Spleen (tissue), 11 donors: ENCODE measurements at regions not wholly inside any gene's neighbourhood (a gene's known extent, or its start where the extent isn't known, plus 50 kb on each side); places are given as distances from the start of the nearest gene placed in this dataset.

Source experiments
- DNase-seq: peaks from one replicate; pipeline ENCODE4 v3.0.0-alpha.2; 2020
- H3K27ac ChIP-seq, 8 donors: fragments of 200-600 bp; sonication (generic) in 7 of 8; 1 replicate in 4 of 8; 2 replicates in 4 of 8; pipeline versions ENCODE4 v1.5.0 to v1.8.0; 2016 to 2021; ENCODE audit warnings: inconsistent platforms in 4 of 8, mild to moderate bottlenecking in 4 of 8, moderate library complexity in 1 of 8
- H3K27me3 ChIP-seq, 7 donors: fragments of 200-600 bp; sonication (generic) in 6 of 7; replicated peaks in 1 of 7; 1 replicate in 4 of 7; 2 replicates in 3 of 7; pipeline versions ENCODE4 v1.5.0 to v1.8.0; 2016 to 2021; ENCODE audit warnings: inconsistent platforms in 3 of 7, mild to moderate bottlenecking in 1 of 7
- H3K36me3 ChIP-seq, 6 donors: fragments of 200-600 bp; sonication (generic) in 5 of 6; 1 replicate in 4 of 6; 2 replicates in 2 of 6; pipeline versions ENCODE4 v1.5.0 to v1.8.0; 2016 to 2021; ENCODE audit warnings: inconsistent platforms in 2 of 6
- H3K4me1 ChIP-seq, 6 donors: fragments of 200-600 bp; sonication (generic) in 5 of 6; 1 replicate in 3 of 6; 2 replicates in 3 of 6; pipeline versions ENCODE4 v1.5.0 to v1.8.0; 2016 to 2021; ENCODE audit warnings: inconsistent platforms in 3 of 6
- H3K4me3 ChIP-seq, 8 donors: fragments of 200-600 bp; sonication (generic) in 7 of 8; 1 replicate in 4 of 8; 2 replicates in 4 of 8; pipeline versions ENCODE4 v1.5.0 to v1.8.0; 2016 to 2021; ENCODE audit warnings: inconsistent platforms in 4 of 8, mild to moderate bottlenecking in 4 of 8, moderate library complexity in 2 of 8
- H3K9me3 ChIP-seq, 8 donors: fragments of 200-600 bp; sonication (generic) in 7 of 8; 1 replicate in 4 of 8; 2 replicates in 4 of 8; pipeline versions ENCODE4 v1.5.0 to v1.8.0; 2016 to 2021; ENCODE audit warnings: inconsistent platforms in 4 of 8
- CTCF ChIP-seq, 11 experiments: fragments of 200-600 bp in 7 of 11; fragments of 450-650 bp in 4 of 11; sonication (generic) in 4 of 11; IDR thresholded peaks in 8 of 11; conservative IDR thresholded peaks in 3 of 11; 1 replicate in 7 of 11; 2 replicates in 4 of 11; pipeline versions ENCODE4 v1.4.0 to v1.8.0; 2016 to 2021; ENCODE audit warnings: antibody characterized with exemption in 11 of 11, inconsistent platforms in 4 of 11, mild to moderate bottlenecking in 1 of 11
- POLR2A ChIP-seq, 3 donors: fragments of 450-650 bp; IDR thresholded peaks; one replicate each; pipeline ENCODE4 v1.5.1; 2017; ENCODE audit warnings: antibody characterized with exemption in 3 of 3, mild to moderate bottlenecking in 1 of 3
- POLR2AphosphoS5 ChIP-seq, 3 donors: sonication (generic); formaldehyde crosslinking; IDR thresholded peaks; one replicate each; pipeline ENCODE4 v1.5.1; 2017; ENCODE audit warnings: antibody characterized with exemption in 3 of 3
- WGBS, 5 donors: extraction: QIAGEN DNeasy Blood & Tissue Kit in 3 of 5; methylation state at CpG; one replicate each; pipeline versions ENCODE4 v1.1.5 to v1.1.7; 2013 to 2018; 5-methylcytosine and 5-hydroxymethylcytosine counted together
- intact Hi-C: fragments of 100-400 bp; cut with DNase I; formaldehyde crosslinking; loops from one replicate; pipeline ENCODE4 v1.15.0; 2023; ENCODE audit warnings: low total_unique reads
- donor health status: healthy with polysubstance abuse.
- donor health status: DM: no; HTN: no; CAD: no; lungs with moderate emphysema.
- donor health status: DM: no; HTN: no; CAD: no.
- donor health status: Bipolar disorder and iron deficiency.
- donor health status: healthy.
- donor health status: DM: no; HTN: no; CAD: no.
- donor health status: DM: yes; HTN: yes; CAD: no.

GRCh38 chr2:174660984-174661675 is 63.5 kb upstream of the WIPF1 start:
- DNase-seq, result no peak
- H3K27ac ChIP-seq, result no peak overlapping the region
- H3K9me3 ChIP-seq, result peaks cover 0 to 2% (median under 1%) of the 10 kb centered on the region in 8 donors
- H3K27me3 ChIP-seq, result no peaks in the 10 kb centered on the region
- peaks cover 0 to 5% (median 0%) of the 10 kb centered on the region in 6 donors for H3K36me3 ChIP-seq
- WGBS, 5 donors, result 84 to 93% (median 90%) methylated on average over 8 to 9 of the region's 9 CpGs
- peaks cover 0 to 66% (median 29%) of the 10 kb centered on the region in 6 donors for H3K4me1 ChIP-seq
- intact Hi-C loops, result no loop called here
- TF ChIP-seq POLR2A (IDR thresholded peaks at IDR 0.05) (no peak), POLR2AphosphoS5 (IDR thresholded peaks at IDR 0.05) (no peak), CTCF (IDR thresholded peaks at IDR 0.05 in 8 of 11, conservative IDR thresholded peaks at IDR 0.05 in 3 of 11) (no peak)
- H3K4me3 ChIP-seq, result no peak overlapping the region

GRCh38 chr2:174659069-174659900 is 61.7 kb upstream of the WIPF1 start:
- Histone ChIP-seq H3K4me1 (peaks cover 0 to 48% (median 20%) of the 10 kb centered on the region in 6 donors), H3K27ac (no peak overlapping the region), H3K27me3 (no peaks in the 10 kb centered on the region), H3K4me3 (no peak overlapping the region), H3K9me3 (peaks cover 0 to 8% (median 4%) of the 10 kb centered on the region in 8 donors), H3K36me3 (peaks cover 0 to 9% (median 0%) of the 10 kb centered on the region in 6 donors)
- intact Hi-C loops, result no loop called here
- 70 to 78% (median 75%) methylated on average over 7 of the region's 7 CpGs for WGBS, 5 donors
- TF ChIP-seq CTCF (IDR thresholded peaks at IDR 0.05 in 8 of 11, conservative IDR thresholded peaks at IDR 0.05 in 3 of 11), result no peak
- no peak for TF ChIP-seq POLR2A (IDR thresholded peaks at IDR 0.05)
- TF ChIP-seq POLR2AphosphoS5 (IDR thresholded peaks at IDR 0.05), result no peak
- no peak for DNase-seq

GRCh38 chr2:174656676-174657176 is 59.1 kb upstream of the WIPF1 start:
- Histone ChIP-seq H3K4me1 (peaks cover 0 to 26% (median 3%) of the 10 kb centered on the region in 6 donors), H3K4me3 (no peak overlapping the region), H3K36me3 (peaks cover 0 to 9% (median 0%) of the 10 kb centered on the region in 6 donors), H3K9me3 (peaks cover 0 to 8% (median 4%) of the 10 kb centered on the region in 8 donors), H3K27ac (no peak overlapping the region), H3K27me3 (no peaks in the 10 kb centered on the region)
- no peak for DNase-seq
- intact Hi-C loops, result no loop called here
- no peak for TF ChIP-seq CTCF (IDR thresholded peaks at IDR 0.05 in 8 of 11, conservative IDR thresholded peaks at IDR 0.05 in 3 of 11)
- TF ChIP-seq POLR2A (IDR thresholded peaks at IDR 0.05), result no peak
- TF ChIP-seq POLR2AphosphoS5 (IDR thresholded peaks at IDR 0.05), result no peak

- H3K27me3 ChIP-seq, result no peaks in the 10 kb centered on the region
- peaks cover 0 to 8% (median 4%) of the 10 kb centered on the region in 8 donors for H3K9me3 ChIP-seq
- no peak for DNase-seq
- H3K4me1 ChIP-seq, result peaks cover 0 to 26% (median 3%) of the 10 kb centered on the region in 6 donors
- no peak for TF ChIP-seq POLR2A (IDR thresholded peaks at IDR 0.05)
- no peak for TF ChIP-seq CTCF (IDR thresholded peaks at IDR 0.05 in 8 of 11, conservative IDR thresholded peaks at IDR 0.05 in 3 of 11)
- TF ChIP-seq POLR2AphosphoS5 (IDR thresholded peaks at IDR 0.05), result no peak
- no peak overlapping the region for H3K27ac ChIP-seq
- intact Hi-C loops, result no loop called here
- peaks cover 0 to 9% (median 0%) of the 10 kb centered on the region in 6 donors for H3K36me3 ChIP-seq
- no peak overlapping the region for H3K4me3 ChIP-seq
These were observed 58.4 kb upstream of the WIPF1 start for GRCh38 chr2:174656035-174656434.
